ENCODE measurements at regions not wholly inside any gene's neighbourhood (a gene's known extent, or its start where the extent isn't known, plus 50 kb on each side); places are given as distances from the start of the nearest gene placed in this dataset.

GRCh38 chr11:80617156-80617555 is 1176.3 kb upstream of the TENM4 start:
- no peak for DNase-seq (ENCODE audit: low read depth in 3 of 3)

- no peak for DNase-seq (ENCODE audit: low read depth in 3 of 3)
These were observed 1175.4 kb upstream of the TENM4 start for GRCh38 chr11:80616070-80616800.

- DNase-seq (ENCODE audit: low read depth in 3 of 3) = no peak
These were observed 1172.8 kb upstream of the TENM4 start for GRCh38 chr11:80613655-80614054.

GRCh38 chr11:80610516-80610915 is 1169.7 kb upstream of the TENM4 start:
- no peak for DNase-seq (ENCODE audit: low read depth in 3 of 3)

GRCh38 chr11:80603472-80603871 is 1162.6 kb upstream of the TENM4 start:
- DNase-seq (ENCODE audit: low read depth in 3 of 3) = no peak

GRCh38 chr11:80598905-80599304 is 1158.1 kb upstream of the TENM4 start:
- no peak for DNase-seq (ENCODE audit: low read depth in 3 of 3)

- no peak for DNase-seq (ENCODE audit: low read depth in 3 of 3)
These were observed 1155.5 kb upstream of the TENM4 start for GRCh38 chr11:80596291-80596810.

- DNase-seq (ENCODE audit: low read depth in 3 of 3) = no peak
These were observed 1154.2 kb upstream of the TENM4 start for GRCh38 chr11:80595011-80595410.

GRCh38 chr11:80593648-80594374 is 1153.0 kb upstream of the TENM4 start:
- DNase-seq (ENCODE audit: low read depth in 3 of 3) = no peak

GRCh38 chr11:80592546-80592945 is 1151.7 kb upstream of the TENM4 start:
- DNase-seq (ENCODE audit: low read depth in 3 of 3) = no peak

- no peak for DNase-seq (ENCODE audit: low read depth in 3 of 3)
These were observed 1147.1 kb upstream of the TENM4 start for GRCh38 chr11:80587906-80588305.

- DNase-seq (ENCODE audit: low read depth in 3 of 3) = no peak
These were observed 1145.6 kb upstream of the TENM4 start for GRCh38 chr11:80586464-80586863.

GRCh38 chr11:80584661-80585060 is 1143.8 kb upstream of the TENM4 start:
- no peak for DNase-seq (ENCODE audit: low read depth in 3 of 3)

- no peak for DNase-seq (ENCODE audit: low read depth in 3 of 3)
These were observed 1129.0 kb upstream of the TENM4 start for GRCh38 chr11:80569832-80570231.

- DNase-seq (ENCODE audit: low read depth in 3 of 3) = no peak
These were observed 1124.4 kb upstream of the TENM4 start for GRCh38 chr11:80565231-80565630.

- DNase-seq (ENCODE audit: low read depth in 3 of 3) = no peak
These were observed 1121.8 kb upstream of the TENM4 start for GRCh38 chr11:80562523-80563125.

GRCh38 chr11:80559942-80560341 is 1119.1 kb upstream of the TENM4 start:
- no peak for DNase-seq (ENCODE audit: low read depth in 3 of 3)

- DNase-seq (ENCODE audit: low read depth in 3 of 3) = no peak
These were observed 1112.7 kb upstream of the TENM4 start for GRCh38 chr11:80553565-80553964.

- no peak for DNase-seq (ENCODE audit: low read depth in 3 of 3)
These were observed 1101.9 kb upstream of the TENM4 start for GRCh38 chr11:80542704-80543103.

- DNase-seq (ENCODE audit: low read depth in 3 of 3) = no peak
These were observed 1097.2 kb upstream of the TENM4 start for GRCh38 chr11:80538040-80538439.

GRCh38 chr11:80533463-80533862 is 1092.6 kb upstream of the TENM4 start:
- DNase-seq (ENCODE audit: low read depth in 3 of 3) = no peak

GRCh38 chr11:80532633-80533232 is 1091.9 kb upstream of the TENM4 start:
- DNase-seq (ENCODE audit: low read depth in 3 of 3) = no peak

All from stimulated activated CD4-positive, alpha-beta T cell treated with anti-CD3 and anti-CD28 coated beads, TNF-alpha, amount 100 ng/mL, for 24 hours (primary cell).